GM23248 (cell line): ENCODE measurements at regions not wholly inside any gene's neighbourhood (a gene's known extent, or its start where the extent isn't known, plus 50 kb on each side); places are given as distances from the start of the nearest gene placed in this dataset.

Experiments used
- DNase-seq: peaks from one replicate; pipeline ENCODE4 v3.0.0-alpha.2; 2015
- H2AFZ ChIP-seq: fragments of 200-600 bp; sonication (generic); 2 replicates; pipeline ENCODE4 v1.6.1; 2016; ENCODE audit warnings: antibody characterized with exemption
- H3F3A ChIP-seq: fragments of 200-600 bp; sonication (generic); 2 replicates; pipeline ENCODE4 v1.6.1; 2016; ENCODE audit warnings: mild to moderate bottlenecking, antibody characterized with exemption, mixed run types; ENCODE audit not compliant: insufficient read depth
- H3K27ac ChIP-seq: fragments of 200-600 bp; sonication (generic); 2 replicates; pipeline ENCODE4 v1.5.1; 2016; ENCODE audit warnings: mild to moderate bottlenecking
- H3K27me3 ChIP-seq: fragments of 200-600 bp; sonication (generic); replicated peaks from 2 replicates; pipeline ENCODE4 v1.6.1; 2016; ENCODE audit warnings: mild to moderate bottlenecking; ENCODE audit not compliant: insufficient read depth
- H3K36me3 ChIP-seq: fragments of 200-600 bp; sonication (generic); 2 replicates; pipeline ENCODE4 v1.6.1; 2016; ENCODE audit warnings: low read depth, mild to moderate bottlenecking
- H3K4me1 ChIP-seq: fragments of 200-600 bp; sonication (generic); 2 replicates; pipeline ENCODE4 v1.6.1; 2016; ENCODE audit warnings: mild to moderate bottlenecking; ENCODE audit not compliant: insufficient read depth
- H3K4me2 ChIP-seq: fragments of 200-600 bp; sonication (generic); one replicate; pipeline ENCODE4 v1.6.1; 2016; ENCODE audit warnings: mild to moderate bottlenecking; ENCODE audit not compliant: unreplicated experiment
- H3K4me3 ChIP-seq: fragments of 200-600 bp; sonication (generic); 2 replicates; pipeline ENCODE4 v1.5.1; 2016; ENCODE audit warnings: mild to moderate bottlenecking
- H3K79me2 ChIP-seq: fragments of 200-600 bp; sonication (generic); 2 replicates; pipeline ENCODE4 v1.6.1; 2016; ENCODE audit warnings: mild to moderate bottlenecking; ENCODE audit not compliant: insufficient read depth
- H3K9ac ChIP-seq: fragments of 200-600 bp; sonication (generic); 2 replicates; pipeline ENCODE4 v1.6.1; 2016; ENCODE audit warnings: mild to moderate bottlenecking
- H3K9me2 ChIP-seq: fragments of 200-600 bp; sonication (generic); 2 replicates; pipeline ENCODE4 v1.6.1; 2016; ENCODE audit warnings: mixed run types, mild to moderate bottlenecking, moderate library complexity; ENCODE audit not compliant: insufficient read depth
- H3K9me3 ChIP-seq: fragments of 200-600 bp; sonication (generic); one replicate; pipeline ENCODE4 v1.6.1; 2017; ENCODE audit warnings: low read depth
- H4K20me1 ChIP-seq: fragments of 200-600 bp; sonication (generic); 2 replicates; pipeline ENCODE4 v1.6.0; 2016; ENCODE audit not compliant: insufficient read depth
- EZH2 ChIP-seq: fragments of 200-600 bp; sonication (generic); IDR thresholded peaks from 2 replicates; pipeline ENCODE4 v1.6.1; 2018; ENCODE audit warnings: antibody characterized with exemption, mild to moderate bottlenecking; ENCODE audit not compliant: insufficient read depth, poor library complexity, severe bottlenecking
- EZH2phosphoT487 ChIP-seq: fragments of 200-600 bp; sonication (generic); IDR thresholded peaks from 2 replicates; pipeline ENCODE4 v1.6.1; 2018; ENCODE audit warnings: antibody characterized with exemption, moderate library complexity, mild to moderate bottlenecking, low read depth; ENCODE audit not compliant: insufficient read depth
- WGBS, 2 experiments: methylation state at CpG; one replicate each; pipeline ENCODE4 v1.1.6; 2015 to 2017; ENCODE audit warnings: low lambda C conversion rate in 2 of 2, low coverage in 1 of 2; ENCODE audit errors: missing lambda C conversion rate in 2 of 2; 5-methylcytosine and 5-hydroxymethylcytosine counted together
- in situ Hi-C: fragments of 300-500 bp; cut with MboI; formaldehyde crosslinking; loops from 2 replicates; pipeline ENCODE4 v1.15.0; 2020

- Histone ChIP-seq H3F3A (no peaks in the 10 kb centered on the region), H3K9me3 (no peaks in the 10 kb centered on the region), H3K4me1 (no peaks in the 10 kb centered on the region), H3K4me3 (no peak overlapping the region), H3K27ac (no peak overlapping the region), H3K9ac (no peak overlapping the region), H3K9me2 (no peaks in the 10 kb centered on the region), H3K27me3 (no peaks in the 10 kb centered on the region), H3K4me2 (no peak overlapping the region), H3K79me2 (no peaks in the 10 kb centered on the region), H2AFZ (no peak overlapping the region), H3K36me3 (no peaks in the 10 kb centered on the region), H4K20me1 (no peaks in the 10 kb centered on the region)
- 29 to 30% methylated on average over 2 of the region's 2 CpGs for WGBS, 2 experiments
- in situ Hi-C loops: no loop called here
- no peak for DNase-seq
- TF ChIP-seq EZH2phosphoT487 (no peak), EZH2 (no peak)
These were observed 728.0 kb downstream of the CDH9 start for GRCh38 chr5:26310415-26310814.

DNA sequence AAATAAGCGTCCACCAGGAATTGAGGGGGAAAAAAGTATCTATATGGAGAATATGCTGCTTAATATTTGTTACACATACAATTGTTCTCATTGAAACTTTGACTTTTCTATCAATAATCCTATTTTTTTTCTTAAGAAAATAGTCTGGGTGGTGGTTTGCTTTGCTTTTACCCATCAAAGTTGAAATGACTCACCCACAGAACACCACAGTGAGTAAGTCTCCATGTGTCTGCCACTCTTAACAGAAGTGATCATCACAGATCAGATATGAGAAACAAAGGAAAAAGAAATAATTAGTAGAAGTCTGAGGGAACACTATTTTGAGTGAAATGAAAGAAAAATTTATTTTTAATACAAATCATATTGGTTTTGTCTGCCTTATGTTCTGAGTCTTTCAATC is 742.8 kb downstream of the CDH9 start:
- H3K9me2 ChIP-seq: no peaks in the 10 kb centered on the region

GRCh38 chr5:26282190-26282589 is 756.2 kb downstream of the CDH9 start:
- in situ Hi-C loops: no loop called here
- Histone ChIP-seq H2AFZ (no peak overlapping the region), H3K9me3 (peaks cover 7% of the 10 kb centered on the region), H3K9ac (no peak overlapping the region), H4K20me1 (no peaks in the 10 kb centered on the region), H3F3A (no peaks in the 10 kb centered on the region), H3K4me2 (no peak overlapping the region), H3K9me2 (no peaks in the 10 kb centered on the region), H3K27ac (no peak overlapping the region), H3K36me3 (no peaks in the 10 kb centered on the region), H3K27me3 (no peaks in the 10 kb centered on the region), H3K79me2 (no peaks in the 10 kb centered on the region), H3K4me1 (no peaks in the 10 kb centered on the region), H3K4me3 (no peak overlapping the region)
- no peak for DNase-seq
- 13 to 22% methylated on average over 1 of the region's 1 CpG for WGBS, 2 experiments
- no peak for TF ChIP-seq EZH2
- no peak for TF ChIP-seq EZH2phosphoT487

More for the DNA sequence above, 742.8 kb downstream of the CDH9 start:
- Histone ChIP-seq H3K27me3 (no peaks in the 10 kb centered on the region), H3K27ac (no peak overlapping the region), H3F3A (no peaks in the 10 kb centered on the region), H3K9me3 (no peaks in the 10 kb centered on the region), H4K20me1 (no peaks in the 10 kb centered on the region), H3K9ac (no peak overlapping the region), H3K4me1 (no peaks in the 10 kb centered on the region), H3K4me2 (no peak overlapping the region), H3K4me3 (no peak overlapping the region), H3K36me3 (no peaks in the 10 kb centered on the region), H3K79me2 (no peaks in the 10 kb centered on the region), H2AFZ (no peak overlapping the region)
- in situ Hi-C loops: no loop called here
- WGBS, 2 experiments: 8 to 9% methylated on average over 1 of the region's 1 CpG
- no peak for DNase-seq
- TF ChIP-seq EZH2phosphoT487: no peak
- no peak for TF ChIP-seq EZH2

- H3K4me1 ChIP-seq: no peaks in the 10 kb centered on the region
- no peaks in the 10 kb centered on the region for H3K36me3 ChIP-seq
- in situ Hi-C loops: no loop called here
- TF ChIP-seq EZH2 (no peak), EZH2phosphoT487 (no peak)
- no peak overlapping the region for H3K27ac ChIP-seq
- H3K4me3 ChIP-seq: no peak overlapping the region
- H4K20me1 ChIP-seq: no peaks in the 10 kb centered on the region
- H3K4me2 ChIP-seq: no peak overlapping the region
- peaks cover 7% of the 10 kb centered on the region for H3K9me3 ChIP-seq
- no peak overlapping the region for H2AFZ ChIP-seq
- H3K9ac ChIP-seq: no peak overlapping the region
- no peaks in the 10 kb centered on the region for H3K27me3 ChIP-seq
- 0 to 6% methylated on average over 2 of the region's 2 CpGs for WGBS, 2 experiments
- no peaks in the 10 kb centered on the region for H3K9me2 ChIP-seq
- no peaks in the 10 kb centered on the region for H3F3A ChIP-seq
- H3K79me2 ChIP-seq: no peaks in the 10 kb centered on the region
- DNase-seq: no peak
These were observed 760.3 kb downstream of the CDH9 start for GRCh38 chr5:26278078-26278477.

DNA sequence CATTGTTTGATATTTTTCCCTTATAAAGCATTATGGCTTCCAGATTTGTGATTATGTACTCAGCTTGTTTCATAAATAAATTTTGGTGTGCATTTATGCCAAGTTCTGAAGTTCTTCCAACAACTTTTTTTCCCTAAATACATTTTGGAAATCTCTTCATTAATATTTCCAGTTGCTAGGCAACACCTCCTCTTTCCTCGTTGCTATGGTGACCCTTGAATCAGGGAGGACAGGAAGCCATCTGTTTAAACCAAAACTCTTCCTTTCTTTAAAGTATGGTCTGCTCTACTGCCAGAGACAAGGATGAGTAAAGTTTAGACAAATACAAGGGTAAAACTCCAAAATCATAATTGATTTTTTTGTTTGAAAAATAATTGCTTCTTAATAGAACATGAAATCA is 779.3 kb downstream of the CDH9 start:
- Histone ChIP-seq H3K9me3 (no peaks in the 10 kb centered on the region), H3K9ac (no peak overlapping the region), H3K36me3 (no peaks in the 10 kb centered on the region), H3K4me3 (no peak overlapping the region), H3K4me2 (no peak overlapping the region), H3K27me3 (no peaks in the 10 kb centered on the region), H3K4me1 (no peaks in the 10 kb centered on the region), H2AFZ (no peak overlapping the region), H3K79me2 (no peaks in the 10 kb centered on the region), H3K27ac (no peak overlapping the region), H3F3A (no peaks in the 10 kb centered on the region), H4K20me1 (no peaks in the 10 kb centered on the region), H3K9me2 (no peaks in the 10 kb centered on the region)
- DNase-seq: no peak
- TF ChIP-seq EZH2phosphoT487: no peak
- no peak for TF ChIP-seq EZH2
- WGBS, 2 experiments: 0% methylated on average over 1 of the region's 1 CpG
- in situ Hi-C loops: no loop called here
